IMR-90 (cell line): ENCODE measurements at regions not wholly inside any gene's neighbourhood (a gene's known extent, or its start where the extent isn't known, plus 50 kb on each side); places are given as distances from the start of the nearest gene placed in this dataset.

Experiments
- ATAC-seq: fragments of 200-7000 bp; cut with Tn5 transposase; 2 replicates; pipeline ENCODE4 v1.9.1; 2020; ENCODE audit warnings: low read depth, mild to moderate bottlenecking, moderate library complexity
- BruUV-seq: library from RNA; stranded (reverse); fragments of 400-500 nt; replicated peaks from 2 replicates; lab custom pipeline; 2021; lab: Mats Ljungman, UMichigan
- CTCF ChIA-PET: fragments of 300-600 bp; formaldehyde crosslinking; extraction: SDS; loops from one replicate; lab custom pipeline; 2021; ENCODE audit warnings: antibody characterized with exemption; lab: Yijun Ruan, JAX
- POLR2A ChIA-PET: fragments of 300-600 bp; sonication (Branson Sonifier 250); formaldehyde crosslinking; loops from one replicate; lab custom pipeline; 2022; ENCODE audit warnings: antibody characterized with exemption; ENCODE audit not compliant: unreplicated experiment; lab: Charles Lee
- DNase-seq: peaks from one replicate; pipeline ENCODE4 v3.0.0; 2013
- H2AFZ ChIP-seq: replicated peaks from 2 replicates; pipeline ENCODE3; 2013; ENCODE audit warnings: low read length, mild to moderate bottlenecking; ENCODE audit not compliant: poor library complexity
- H2AK5ac ChIP-seq: 2 replicates; pipeline ENCODE4 v1.6.1; 2013; ENCODE audit warnings: low read depth, low read length, inconsistent platforms
- H2AK9ac ChIP-seq: replicated peaks from 2 replicates; pipeline ENCODE3; 2013; ENCODE audit warnings: mild to moderate bottlenecking, low read depth, low read length, moderate library complexity; ENCODE audit not compliant: poor library complexity
- H2BK120ac ChIP-seq: 2 replicates; pipeline ENCODE4 v1.6.1; 2013; ENCODE audit warnings: low read depth, low read length, inconsistent platforms
- H2BK15ac ChIP-seq: 3 replicates; pipeline ENCODE4 v1.6.1; 2013; ENCODE audit warnings: low read depth, low read length, inconsistent platforms
- H2BK20ac ChIP-seq: 2 replicates; pipeline ENCODE4 v1.6.1; 2013; ENCODE audit warnings: low read depth, mild to moderate bottlenecking, inconsistent platforms, low read length, moderate library complexity
- H2BK5ac ChIP-seq: 2 replicates; pipeline ENCODE4 v1.6.1; 2013; ENCODE audit warnings: mild to moderate bottlenecking, low read depth, low read length, inconsistent platforms; ENCODE audit not compliant: poor library complexity, severe bottlenecking
- H3K14ac ChIP-seq: replicated peaks from 2 replicates; pipeline ENCODE4 v1.6.1; 2013; ENCODE audit warnings: low read depth, low read length, inconsistent platforms
- H3K18ac ChIP-seq: 2 replicates; pipeline ENCODE4 v1.6.1; 2013; ENCODE audit warnings: low read depth, low read length, control low read depth
- H3K23ac ChIP-seq: 2 replicates; pipeline ENCODE4 v1.6.1; 2013; ENCODE audit warnings: low read depth, low read length, inconsistent platforms
- H3K27ac ChIP-seq: 2 replicates; pipeline ENCODE4 v1.5.1; 2013; ENCODE audit warnings: mild to moderate bottlenecking, control low read depth, low read length; ENCODE audit not compliant: insufficient read depth
- H3K27me3 ChIP-seq: 2 replicates; pipeline ENCODE4 v1.6.1; 2013; ENCODE audit warnings: low read length; ENCODE audit not compliant: control insufficient read depth, insufficient read depth
- H3K36me3 ChIP-seq: 2 replicates; pipeline ENCODE4 v1.6.1; 2013; ENCODE audit warnings: low read length, mixed read lengths; ENCODE audit not compliant: control insufficient read depth, insufficient read depth
- H3K4ac ChIP-seq: 2 replicates; pipeline ENCODE4 v1.6.1; 2013; ENCODE audit warnings: low read depth, low read length, inconsistent platforms
- H3K4me1 ChIP-seq: 2 replicates; pipeline ENCODE4 v1.6.1; 2013; ENCODE audit warnings: low read length, mixed read lengths; ENCODE audit not compliant: control insufficient read depth, insufficient read depth
- H3K4me2 ChIP-seq: 2 replicates; pipeline ENCODE4 v1.6.1; 2013; ENCODE audit warnings: low read depth, mild to moderate bottlenecking, control low read depth, low read length, moderate library complexity
- H3K4me3 ChIP-seq: 2 replicates; pipeline ENCODE4 v1.5.1; 2013; ENCODE audit warnings: low read depth, mild to moderate bottlenecking, control low read depth, low read length, moderate library complexity; ENCODE audit not compliant: insufficient read depth
- H3K56ac ChIP-seq: 2 replicates; pipeline ENCODE4 v1.6.1; 2013; ENCODE audit warnings: low read length, inconsistent platforms; ENCODE audit not compliant: insufficient read depth; ENCODE audit errors: extremely low read depth
- H3K79me1 ChIP-seq, 2 experiments: 2 replicates each; pipeline ENCODE4 v1.6.1; 2013; ENCODE audit warnings: low read length in 2 of 2, inconsistent platforms in 1 of 2, low read depth in 1 of 2
- H3K9ac ChIP-seq: 2 replicates; pipeline ENCODE4 v1.6.1; 2013; ENCODE audit warnings: low read depth, low read length, control low read depth
- H3K9me1 ChIP-seq: 2 replicates; pipeline ENCODE4 v1.6.1; 2013; ENCODE audit warnings: low read length, inconsistent platforms; ENCODE audit not compliant: insufficient read depth
- H3K9me3 ChIP-seq: 2 replicates; pipeline ENCODE4 v1.6.1; 2013; ENCODE audit warnings: low read length; ENCODE audit not compliant: control insufficient read depth, insufficient read depth
- H4K20me1 ChIP-seq: 2 replicates; pipeline ENCODE4 v1.6.1; 2013; ENCODE audit warnings: low read length, inconsistent platforms; ENCODE audit not compliant: insufficient read depth
- H4K5ac ChIP-seq: 2 replicates; pipeline ENCODE4 v1.6.1; 2013; ENCODE audit warnings: mild to moderate bottlenecking, low read depth, low read length, control low read depth
- H4K8ac ChIP-seq, 2 experiments: 2 replicates each; pipeline ENCODE4 v1.6.1; 2013; ENCODE audit warnings: low read depth in 2 of 2, low read length in 2 of 2, control low read depth in 1 of 2, inconsistent platforms in 1 of 2
- H4K91ac ChIP-seq: 2 replicates; pipeline ENCODE4 v1.6.1; 2013; ENCODE audit warnings: low read depth, low read length, inconsistent platforms; ENCODE audit not compliant: insufficient read depth
- BHLHE40 ChIP-seq: fragments of 150-350 bp; IDR thresholded peaks from 2 replicates; pipeline ENCODE4 v1.6.1; 2016; ENCODE audit warnings: mild to moderate bottlenecking, low read depth, low read length
- CTCF ChIP-seq: conservative IDR thresholded peaks from 2 replicates; pipeline ENCODE4 v1.5.1; 2012; ENCODE audit warnings: mild to moderate bottlenecking, low read depth, low read length, improper control_type of control experiment
- MXI1 ChIP-seq: IDR thresholded peaks from 2 replicates; pipeline ENCODE4 v1.6.1; 2012; ENCODE audit warnings: low read depth, mild to moderate bottlenecking, low read length, moderate library complexity, borderline replicate concordance
- RCOR1 ChIP-seq: IDR thresholded peaks from 2 replicates; pipeline ENCODE4 v1.6.1; 2012; ENCODE audit warnings: mild to moderate bottlenecking, low read length, improper control_type of control experiment; ENCODE audit not compliant: insufficient replicate concordance
- SMC3 ChIP-seq: fragments of 150-350 bp; IDR thresholded peaks from 2 replicates; pipeline ENCODE4 v1.6.1; 2016; ENCODE audit warnings: low read depth, mild to moderate bottlenecking, antibody characterized with exemption, low read length, moderate library complexity
- WGBS, 2 experiments: methylation state at CpG; one replicate each; pipeline versions ENCODE4 v1.1.5 to v1.1.7; 2013; ENCODE audit warnings: missing lambda C conversion rate in 2 of 2; ENCODE audit not compliant: insufficient read length in 1 of 2; ENCODE audit errors: extremely low coverage in 2 of 2; 5-methylcytosine and 5-hydroxymethylcytosine counted together
- dilution Hi-C: fragments of 300-500 bp; cut with HindIII; formaldehyde crosslinking; loops from one replicate; pipeline ENCODE4 v1.14.3; 2018; ENCODE audit warnings: low sequenced_read_pairs; ENCODE audit not compliant: unreplicated experiment
- in situ Hi-C: fragments of 300-500 bp; cut with MboI; formaldehyde crosslinking; loops from 3 replicates; pipeline ENCODE4 v1.14.3; 2019; ENCODE audit warnings: low sequenced_read_pairs, inconsistent platforms, mixed read lengths
- intact Hi-C: fragments of 100-400 bp; cut with micrococcal nuclease; formaldehyde crosslinking; loops from 2 replicates; pipeline ENCODE4 v1.10.0; 2022
- TF ChIP-seq, protein P1 (sequence below): fragments of 150-350 bp; IDR thresholded peaks from 2 replicates; pipeline ENCODE4 v1.6.1; 2016; ENCODE audit warnings: low read depth, mild to moderate bottlenecking, low read length, moderate library complexity, borderline replicate concordance

GRCh38 chr17:34853924-34854323 lies 107.3 kb downstream of the CCT6B start:
- Histone ChIP-seq H3K9me1 (no peaks in the 10 kb centered on the region), H3K9me3 (no peaks in the 10 kb centered on the region), H4K91ac (no peak overlapping the region), H2BK20ac (no peak overlapping the region), H2BK5ac (no peak overlapping the region), H4K5ac (no peak overlapping the region), H2AK9ac (no peak overlapping the region), H3K23ac (no peak overlapping the region), H3K79me1 (no peaks in the 10 kb centered on the region), H3K14ac (no peak overlapping the region), H3K18ac (no peak overlapping the region), H3K9ac (no peak overlapping the region), H3K27me3 (no peaks in the 10 kb centered on the region; the same call in 1 of the 2 replicates), H2BK120ac (no peak overlapping the region), H4K20me1 (no peaks in the 10 kb centered on the region), H3K56ac (no peak overlapping the region), H3K36me3 (no peaks in the 10 kb centered on the region), H3K4me2 (no peak overlapping the region), H4K8ac (no peak overlapping the region), H2AK5ac (no peak overlapping the region), H2BK15ac (no peak overlapping the region), H3K27ac (no peak overlapping the region), H3K4ac (no peak overlapping the region), H2AFZ (no peak overlapping the region), H3K4me3 (no peak overlapping the region), H3K4me1 (no peaks in the 10 kb centered on the region)
- in situ Hi-C loops = no loop called here
- no TSS peak for BruUV-seq
- dilution Hi-C loops = no loop called here
- ATAC-seq = no peak
- POLR2A ChIA-PET = no interaction called here
- CTCF ChIA-PET = no interaction called here
- TF ChIP-seq SMC3 (no peak), MXI1 (no peak), RCOR1 (no peak), BHLHE40 (no peak), CTCF (no peak)
- TF ChIP-seq, protein P1, sequence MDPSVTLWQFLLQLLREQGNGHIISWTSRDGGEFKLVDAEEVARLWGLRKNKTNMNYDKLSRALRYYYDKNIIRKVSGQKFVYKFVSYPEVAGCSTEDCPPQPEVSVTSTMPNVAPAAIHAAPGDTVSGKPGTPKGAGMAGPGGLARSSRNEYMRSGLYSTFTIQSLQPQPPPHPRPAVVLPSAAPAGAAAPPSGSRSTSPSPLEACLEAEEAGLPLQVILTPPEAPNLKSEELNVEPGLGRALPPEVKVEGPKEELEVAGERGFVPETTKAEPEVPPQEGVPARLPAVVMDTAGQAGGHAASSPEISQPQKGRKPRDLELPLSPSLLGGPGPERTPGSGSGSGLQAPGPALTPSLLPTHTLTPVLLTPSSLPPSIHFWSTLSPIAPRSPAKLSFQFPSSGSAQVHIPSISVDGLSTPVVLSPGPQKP = no peak
- intact Hi-C loops = no loop called here
- WGBS, 2 experiments = no CpG with 5 or more reads among the region's 4 CpGs
- no peak for DNase-seq
